ENCODE measurements at regions not wholly inside any gene's neighbourhood (a gene's known extent, or its start where the extent isn't known, plus 50 kb on each side); places are given as distances from the start of the nearest gene placed in this dataset.

GRCh38 chr5:68744206-68744605, 349.6 kb upstream of the SLC30A5 start:
- H3K27me3 Mint-ChIP-seq (ENCODE audit: low read depth in 3 of 3): peaks cover 0 to 4% (median 2%) of the 10 kb centered on the region in 3 donors
- H4K20me1 ChIP-seq (ENCODE audit: insufficient read depth, low read length): no peaks in the 10 kb centered on the region
- H3K27me3 ChIP-seq (ENCODE audit: control insufficient read depth in 2 of 2, insufficient read depth in 2 of 2, low read length in 2 of 2): no peaks in the 10 kb centered on the region
- H3K36me3 Mint-ChIP-seq: no peaks in the 10 kb centered on the region
- DNase-seq: no peak
- no CpG with 5 or more reads among the region's 4 CpGs for WGBS (ENCODE audit: insufficient coverage)
- H3K4me1 ChIP-seq (ENCODE audit: control insufficient read depth in 1 of 2, insufficient read depth in 2 of 2, low read length in 2 of 2): no peaks in the 10 kb centered on the region
- no peak overlapping the region for H3K27ac Mint-ChIP-seq
- no peaks in the 10 kb centered on the region for H3K79me2 ChIP-seq (ENCODE audit: insufficient read depth, low read length)
- no peak overlapping the region for H3K27ac ChIP-seq (ENCODE audit: low read depth in 1 of 2, low read length in 2 of 2)
- H3K9ac ChIP-seq (ENCODE audit: insufficient read depth, low read length, poor library complexity, severe bottlenecking): no peak overlapping the region
- H3K36me3 ChIP-seq (replicated peaks in 1 of 2; ENCODE audit: control insufficient read depth in 1 of 2, insufficient read depth in 2 of 2, low read length in 2 of 2): no peaks in the 10 kb centered on the region
- H3K9me3 ChIP-seq (replicated peaks in 1 of 2; ENCODE audit: control insufficient read depth in 1 of 2, insufficient read depth in 1 of 2, low read length in 2 of 2): no peaks in the 10 kb centered on the region
- no peak for TF ChIP-seq CTCF (IDR thresholded peaks at IDR 0.05)
- H3K4me2 ChIP-seq (replicated peaks; ENCODE audit: extremely low read depth, low read length, poor library complexity, severe bottlenecking): no peak overlapping the region
- no peaks in the 10 kb centered on the region for H3K4me1 Mint-ChIP-seq
- H3K4me3 ChIP-seq (replicated peaks in 1 of 3; ENCODE audit: low read depth in 2 of 3, low read length in 3 of 3): no peak overlapping the region
- no peak overlapping the region for H3K4me3 Mint-ChIP-seq
- intact Hi-C loops (cut with micrococcal nuclease): no loop called here
- H3K9me3 Mint-ChIP-seq: peaks cover 2 to 6% (median 3%) of the 10 kb centered on the region in 7 donors
- H2AFZ ChIP-seq (ENCODE audit: insufficient read depth, low read depth, low read length, poor library complexity, severe bottlenecking): no peak overlapping the region

GRCh38 chr5:68745448-68745847, 348.4 kb upstream of the SLC30A5 start:
- peaks cover 5% of the 10 kb centered on the region for H3K4me1 Mint-ChIP-seq
- Histone ChIP-seq H3K9me3 (replicated peaks in 1 of 2; ENCODE audit: control insufficient read depth in 1 of 2, insufficient read depth in 1 of 2, low read length in 2 of 2) (no peaks in the 10 kb centered on the region), H3K4me2 (replicated peaks; ENCODE audit: extremely low read depth, low read length, poor library complexity, severe bottlenecking) (no peak overlapping the region), H4K20me1 (ENCODE audit: insufficient read depth, low read length) (no peaks in the 10 kb centered on the region), H3K4me3 (replicated peaks in 1 of 3; ENCODE audit: low read depth in 2 of 3, low read length in 3 of 3) (no peak overlapping the region), H3K27ac (ENCODE audit: low read depth in 1 of 2, low read length in 2 of 2) (no peak overlapping the region), H3K9ac (ENCODE audit: insufficient read depth, low read length, poor library complexity, severe bottlenecking) (no peak overlapping the region), H3K27me3 (ENCODE audit: control insufficient read depth in 2 of 2, insufficient read depth in 2 of 2, low read length in 2 of 2) (no peaks in the 10 kb centered on the region), H2AFZ (ENCODE audit: insufficient read depth, low read depth, low read length, poor library complexity, severe bottlenecking) (no peak overlapping the region), H3K36me3 (replicated peaks in 1 of 2; ENCODE audit: control insufficient read depth in 1 of 2, insufficient read depth in 2 of 2, low read length in 2 of 2) (no peaks in the 10 kb centered on the region), H3K79me2 (ENCODE audit: insufficient read depth, low read length) (no peaks in the 10 kb centered on the region), H3K4me1 (ENCODE audit: control insufficient read depth in 1 of 2, insufficient read depth in 2 of 2, low read length in 2 of 2) (no peaks in the 10 kb centered on the region)
- H3K9me3 Mint-ChIP-seq: peaks cover 2 to 6% (median 3%) of the 10 kb centered on the region in 7 donors
- no peak overlapping the region for H3K4me3 Mint-ChIP-seq
- no peaks in the 10 kb centered on the region for H3K36me3 Mint-ChIP-seq
- no peak overlapping the region for H3K27ac Mint-ChIP-seq
- H3K27me3 Mint-ChIP-seq (ENCODE audit: low read depth in 3 of 3): peaks cover 0 to 2% (median 1%) of the 10 kb centered on the region in 3 donors
- DNase-seq: no peak
- no peak for TF ChIP-seq CTCF (IDR thresholded peaks at IDR 0.05)
- intact Hi-C loops (cut with micrococcal nuclease): no loop called here

All from CD14-positive monocyte (primary cell).